HG03575 (cell line): ENCODE measurements at regions not wholly inside any gene's neighbourhood (a gene's known extent, or its start where the extent isn't known, plus 50 kb on each side); places are given as distances from the start of the nearest gene placed in this dataset.

ENCODE experiments used
- ATAC-seq: cut with Tn5 transposase; IDR thresholded peaks from one replicate; pipeline ENCODE4 v1.9.1; 2021; ENCODE audit not compliant: unreplicated experiment, insufficient number of reproducible peaks, low FRiP score; ENCODE audit errors: extremely low read depth

DNA sequence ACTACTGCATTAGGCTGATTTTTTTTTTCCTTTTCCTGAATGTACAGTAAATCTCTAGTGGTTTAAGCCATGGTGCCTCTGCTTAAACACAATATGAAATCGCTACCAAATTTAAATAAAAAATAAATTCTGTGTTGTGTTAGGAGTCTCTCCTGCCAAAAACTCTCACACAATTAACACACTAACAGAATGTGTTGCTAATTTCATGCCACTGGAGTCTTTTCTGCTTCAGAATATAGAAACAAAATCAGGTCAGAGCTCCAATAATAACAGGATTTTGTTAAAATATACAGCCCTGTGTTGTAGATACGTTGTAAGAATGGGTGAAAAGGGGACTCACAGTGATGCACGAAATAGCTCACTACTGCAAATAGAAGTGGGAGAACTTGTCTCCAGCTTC lies 398.8 kb downstream of the ZSWIM6 start:
- ATAC-seq = no peak

DNA sequence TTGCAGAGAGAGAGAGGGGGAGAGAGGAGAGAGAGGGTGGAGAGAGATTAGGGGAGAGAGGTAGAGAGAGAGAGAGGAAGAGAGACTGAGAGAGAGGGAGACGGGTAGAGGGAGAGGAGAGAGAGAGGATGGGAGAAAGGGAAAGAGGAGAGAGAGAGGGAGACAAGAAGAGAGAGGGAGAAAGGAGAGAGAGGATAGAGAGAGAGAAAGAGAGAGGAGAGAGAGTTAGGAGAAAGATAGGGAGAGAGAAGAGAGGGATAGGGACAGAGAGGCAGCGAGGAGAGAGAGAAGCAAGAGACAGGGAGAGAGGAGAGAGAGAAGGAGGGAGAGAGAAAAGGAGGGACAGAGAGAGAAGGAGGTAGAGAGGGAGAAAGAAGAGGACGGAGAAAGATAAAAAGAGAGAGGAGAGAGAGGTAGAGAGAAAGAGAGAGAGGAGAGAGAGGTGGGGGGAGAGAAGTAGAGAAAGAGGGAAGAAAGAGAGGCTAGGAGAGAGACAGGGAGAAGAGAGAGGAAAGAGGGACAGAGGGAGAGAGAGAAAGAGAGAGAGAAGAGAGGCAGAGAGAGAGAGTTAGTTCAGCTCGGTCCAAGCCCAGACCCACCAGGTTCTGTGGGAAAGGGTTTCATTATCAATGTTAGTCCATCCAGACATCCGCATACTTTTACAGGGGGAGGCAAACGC lies 399.3 kb downstream of the ZSWIM6 start:
- ATAC-seq = no peak

DNA sequence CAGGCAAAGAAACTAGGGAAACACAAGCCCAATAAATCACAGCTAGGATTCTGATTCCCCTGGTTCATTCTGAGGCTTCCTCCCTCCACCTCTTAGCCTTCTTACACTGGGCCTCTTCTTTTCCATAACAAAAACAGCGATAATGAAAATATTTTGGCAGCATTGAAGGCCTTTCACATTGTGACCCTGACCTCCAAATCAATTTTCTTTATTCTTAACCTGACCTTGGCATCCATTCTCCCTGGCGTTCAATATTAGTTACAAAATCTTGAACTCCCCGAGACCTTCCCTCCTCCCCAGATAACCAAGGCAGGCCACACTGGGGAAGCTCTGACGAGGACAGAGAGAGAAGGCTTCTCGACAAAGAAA lies 399.9 kb downstream of the ZSWIM6 start:
- no peak for ATAC-seq

DNA sequence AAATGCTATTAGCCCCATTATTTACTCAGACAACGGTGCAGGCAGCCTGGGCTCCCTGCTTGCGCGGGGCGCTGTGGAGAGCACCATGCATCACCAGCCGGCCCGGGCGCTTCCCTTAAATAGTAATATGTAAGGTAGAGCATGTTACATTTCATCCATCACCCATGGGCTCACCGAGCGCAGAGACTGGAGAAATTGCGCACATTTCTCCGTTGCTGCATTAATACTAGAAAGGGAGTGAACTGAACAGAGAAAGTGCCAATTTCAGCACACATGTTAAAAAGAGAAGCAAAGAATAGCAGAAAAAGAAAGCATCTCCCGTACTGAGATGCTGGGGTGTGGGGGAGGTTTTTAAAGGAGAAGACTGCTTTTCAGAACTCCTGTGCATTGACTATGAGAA lies 400.3 kb downstream of the ZSWIM6 start:
- no peak for ATAC-seq

DNA sequence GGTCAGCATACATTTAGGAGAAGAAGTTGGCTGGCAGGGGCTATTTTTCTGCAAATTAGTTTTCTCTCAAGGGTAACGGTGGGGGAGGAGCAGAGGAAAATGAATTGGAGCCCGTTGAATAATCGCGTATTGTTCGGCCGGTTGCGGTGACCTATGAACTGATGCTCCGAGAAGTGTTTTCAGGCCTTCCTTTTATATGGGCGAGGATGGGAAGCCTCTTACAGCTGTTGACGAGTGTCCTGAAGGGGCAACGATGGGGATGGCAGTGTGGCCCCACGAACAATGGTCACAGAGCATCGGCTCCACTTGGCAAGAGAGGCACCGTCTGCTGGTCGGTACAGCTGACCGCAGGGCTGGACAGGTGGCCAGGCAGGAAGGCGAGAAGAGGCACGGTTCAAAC lies 400.7 kb downstream of the ZSWIM6 start:
- no peak for ATAC-seq

DNA sequence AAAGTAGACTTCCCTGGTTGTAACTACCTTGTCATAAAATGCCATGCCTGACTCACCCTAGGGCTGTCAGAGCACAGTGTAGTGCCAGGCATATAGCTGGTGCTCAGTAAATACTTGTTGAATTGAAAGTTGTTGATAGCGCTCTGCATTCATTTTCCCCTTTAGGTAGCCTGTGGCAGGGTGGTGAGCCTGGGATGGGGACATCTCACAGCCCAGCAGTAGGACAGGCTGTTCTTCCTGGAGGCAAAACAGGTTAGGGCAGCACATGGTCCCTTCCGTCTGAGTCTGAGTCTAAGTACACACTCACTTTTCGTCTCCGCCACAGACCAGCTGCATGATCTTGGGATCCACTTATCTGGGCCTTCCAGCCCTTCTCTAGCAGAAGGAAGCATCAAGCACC lies 401.9 kb downstream of the ZSWIM6 start:
- ATAC-seq = no peak

- no peak for ATAC-seq
Observed at GRCh38 chr5:61734966-61735365, 402.9 kb downstream of the ZSWIM6 start.

DNA sequence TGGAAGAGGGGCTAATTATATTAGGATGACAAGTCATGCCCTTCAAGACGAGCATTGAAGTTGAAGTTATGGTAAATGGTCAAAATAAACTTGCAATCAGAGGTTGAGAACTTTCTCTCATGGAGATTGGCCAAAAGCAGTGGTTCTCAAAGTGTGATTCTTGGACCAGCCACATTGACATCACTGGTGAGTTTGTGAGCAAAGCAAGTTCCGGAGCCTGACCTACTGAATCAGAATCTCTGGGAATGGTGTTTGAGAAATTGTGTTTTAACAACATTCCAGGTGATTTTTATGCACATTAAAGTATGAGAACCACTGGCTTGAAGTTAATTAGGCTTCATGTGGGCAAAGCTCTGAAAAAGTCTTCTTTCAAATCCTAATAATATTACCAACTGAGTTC lies 403.5 kb downstream of the ZSWIM6 start:
- no peak for ATAC-seq

- no peak for ATAC-seq
Observed at GRCh38 chr5:61735995-61736394, 403.9 kb downstream of the ZSWIM6 start.

GRCh38 chr5:61737301-61737963 lies 405.4 kb downstream of the ZSWIM6 start:
- no peak for ATAC-seq

GRCh38 chr5:61737964-61738340 lies 405.9 kb downstream of the ZSWIM6 start:
- ATAC-seq = no peak

- ATAC-seq = no peak
Observed at GRCh38 chr5:61738446-61738845, 406.4 kb downstream of the ZSWIM6 start.

DNA sequence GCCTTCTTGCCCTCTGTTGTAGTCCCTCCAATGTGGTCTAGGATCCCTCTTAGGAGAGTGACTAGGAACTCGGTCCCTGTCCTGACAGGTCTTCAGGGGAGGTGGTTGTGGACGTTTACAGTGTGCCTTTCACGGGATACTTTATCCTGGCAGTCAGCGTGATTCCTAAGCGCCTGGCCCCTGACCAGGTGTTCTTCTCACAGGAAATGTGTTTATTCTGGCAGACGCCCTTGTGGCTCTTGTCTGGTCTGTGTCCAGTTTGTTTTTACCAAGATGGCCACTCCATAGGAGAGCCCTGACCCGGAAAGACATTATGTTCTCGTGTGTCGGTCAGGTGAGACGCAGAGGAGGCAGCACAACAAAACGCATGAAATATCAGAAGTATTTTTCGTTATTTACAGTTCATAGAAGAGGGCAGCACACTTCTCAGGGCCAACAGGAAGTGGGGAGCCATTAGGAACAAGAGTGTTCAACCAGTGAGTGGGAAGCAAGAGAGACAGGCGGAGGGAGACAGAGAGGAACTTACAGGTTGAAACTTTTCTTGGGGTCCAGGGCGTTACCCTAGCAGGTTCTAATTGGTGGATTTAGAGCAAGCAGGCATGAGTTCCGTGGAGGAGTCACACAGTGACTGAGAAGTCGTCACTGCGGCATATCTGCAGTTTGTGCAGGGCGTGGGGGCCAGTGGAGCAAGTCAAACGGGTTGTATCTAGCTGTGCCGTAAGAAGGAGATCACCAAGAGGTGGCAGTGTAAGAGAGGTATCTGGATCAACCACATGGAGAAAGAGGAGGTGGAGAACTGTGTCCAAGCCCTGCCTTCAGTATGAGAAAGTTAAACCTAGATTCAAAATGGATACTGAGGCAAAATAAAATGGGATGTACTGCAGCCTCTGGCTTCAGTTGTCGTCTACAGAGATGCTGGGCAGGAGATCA lies 412.9 kb downstream of the ZSWIM6 start:
- ATAC-seq = no peak

- ATAC-seq = no peak
Observed at GRCh38 chr5:61746831-61747575, 414.9 kb downstream of the ZSWIM6 start.

- ATAC-seq = no peak
Observed at GRCh38 chr5:61748121-61748520, 416.1 kb downstream of the ZSWIM6 start.

GRCh38 chr5:61748651-61749050 lies 416.6 kb downstream of the ZSWIM6 start:
- ATAC-seq = no peak

DNA sequence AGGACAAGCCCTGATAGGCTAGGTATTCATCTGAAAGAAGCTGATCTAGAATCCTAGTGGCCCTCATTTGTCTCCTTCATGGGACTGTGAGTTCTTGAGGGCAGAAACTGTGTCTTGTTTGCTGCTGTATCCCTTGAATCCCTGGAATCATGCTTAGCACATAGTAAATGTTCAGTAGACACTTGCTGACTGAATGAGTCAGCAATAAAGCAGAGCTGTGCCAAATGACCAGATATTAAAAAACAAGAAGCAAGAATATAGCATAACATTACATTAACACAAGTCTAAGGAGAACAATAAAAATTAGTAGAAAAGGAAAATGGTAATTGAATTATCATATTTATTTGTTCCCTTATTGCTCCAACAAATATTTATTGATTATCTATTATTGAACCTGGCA lies 420.5 kb downstream of the ZSWIM6 start:
- no peak for ATAC-seq

DNA sequence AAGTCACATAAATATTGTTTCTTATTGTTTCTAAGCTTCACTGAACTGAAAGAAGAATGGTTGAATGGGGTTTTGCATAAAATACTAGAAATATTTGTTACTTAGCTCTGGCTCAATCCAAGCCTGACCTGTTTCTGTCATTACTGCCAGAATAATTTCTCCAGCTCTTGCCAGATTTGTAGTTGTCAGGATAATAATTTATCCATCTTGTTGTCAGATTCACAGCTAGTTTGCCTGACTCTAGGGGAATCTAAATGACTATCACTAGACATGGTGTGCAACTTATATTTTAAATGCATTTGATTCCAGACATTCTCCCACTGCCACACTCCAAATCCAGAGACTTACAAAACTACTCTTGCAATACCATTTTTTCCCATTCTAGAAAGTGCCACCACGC lies 422.7 kb downstream of the ZSWIM6 start:
- no peak for ATAC-seq

- ATAC-seq = no peak
Observed at GRCh38 chr5:61755726-61756222, 423.7 kb downstream of the ZSWIM6 start.
